GM12801 (cell line): ENCODE measurements at regions not wholly inside any gene's neighbourhood (a gene's known extent, or its start where the extent isn't known, plus 50 kb on each side); places are given as distances from the start of the nearest gene placed in this dataset.

ENCODE experiments used
- CTCF ChIP-seq: IDR thresholded peaks from one replicate; pipeline ENCODE4 v1.5.1; 2011; ENCODE audit warnings: control low read depth; ENCODE audit not compliant: insufficient read length; ENCODE audit errors: extremely low read depth

- no peak for TF ChIP-seq CTCF
Observed at GRCh38 chr14:65915125-65915524, 502.6 kb downstream of the FUT8 start.

GRCh38 chr14:65916055-65916454, 503.5 kb downstream of the FUT8 start:
- no peak for TF ChIP-seq CTCF

DNA sequence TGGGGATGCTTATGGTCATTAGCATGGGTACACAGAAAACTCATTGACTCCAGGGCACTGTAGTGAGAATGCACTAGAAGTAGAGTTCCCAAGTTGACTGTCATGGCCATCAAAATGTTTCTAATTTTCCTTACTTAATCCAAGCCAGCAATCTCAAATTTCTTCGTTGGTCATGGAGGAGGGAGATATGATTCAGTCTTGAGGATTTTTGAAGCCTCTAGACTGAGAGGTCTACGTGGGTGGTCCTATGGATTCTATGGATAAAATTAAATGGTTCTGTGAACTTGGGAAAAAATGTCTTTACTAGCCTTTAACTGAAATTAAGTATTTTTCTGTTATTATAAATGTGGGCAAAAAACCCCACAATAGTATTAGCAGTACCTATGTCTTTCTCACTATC, 508.5 kb downstream of the FUT8 start:
- no peak for TF ChIP-seq CTCF

DNA sequence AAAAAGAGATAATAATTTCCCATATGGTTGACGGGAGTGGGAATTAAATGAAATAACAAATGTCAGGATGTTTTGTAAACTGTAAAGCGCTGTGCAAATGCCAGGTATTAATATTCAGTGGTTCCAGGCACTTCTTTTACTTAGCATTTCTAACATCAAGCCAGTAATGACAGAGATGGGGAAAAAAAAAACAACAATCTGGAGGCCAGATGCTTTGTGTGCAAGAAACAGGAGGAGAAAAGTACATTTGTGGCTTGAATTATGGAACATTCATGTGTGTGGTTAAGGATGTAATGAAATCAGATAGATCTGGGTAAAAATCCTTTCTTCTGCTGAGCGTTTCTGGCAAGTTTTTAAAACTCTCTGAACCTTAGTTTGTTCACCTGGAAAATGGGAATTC, 509.6 kb downstream of the FUT8 start:
- no peak for TF ChIP-seq CTCF

- TF ChIP-seq CTCF = no peak
Observed at GRCh38 chr14:65926504-65926903, 514.0 kb downstream of the FUT8 start.

GRCh38 chr14:65926935-65927700, 514.6 kb downstream of the FUT8 start:
- TF ChIP-seq CTCF = no peak

DNA sequence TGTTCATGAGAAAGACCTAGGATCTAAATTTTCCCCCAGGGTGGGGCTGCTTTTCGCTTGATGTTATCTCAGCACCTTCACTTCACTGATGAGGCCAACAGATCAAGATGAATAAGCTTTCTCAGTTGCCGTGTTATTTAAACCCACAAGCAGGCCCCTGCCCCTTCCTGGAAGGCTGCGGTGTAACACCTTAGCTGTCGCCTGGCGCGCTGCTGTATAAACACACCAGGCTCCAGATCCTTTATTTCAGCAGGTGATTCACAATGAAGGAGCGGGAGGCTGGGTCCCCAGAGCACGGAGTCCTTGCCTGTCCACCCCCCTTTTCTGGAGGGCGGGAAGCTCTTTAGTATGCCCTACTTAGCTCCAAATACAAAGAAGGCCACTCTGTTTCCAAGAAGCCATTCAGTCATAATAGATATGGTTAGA, 515.4 kb downstream of the FUT8 start:
- TF ChIP-seq CTCF = no peak
